Endothelial cell of umbilical vein (primary cell): ENCODE measurements at regions not wholly inside any gene's neighbourhood (a gene's known extent, or its start where the extent isn't known, plus 50 kb on each side); places are given as distances from the start of the nearest gene placed in this dataset.

Experiments
- BruUV-seq: library from RNA; stranded (reverse); fragments of 400-500 nt; replicated peaks from 2 replicates; lab custom pipeline; 2021; lab: Mats Ljungman, UMichigan
- CTCF ChIA-PET: fragments of 300-600, 350-600 bp; sonication (Branson Sonifier 250); formaldehyde crosslinking; loops from one replicate; lab custom pipeline; 2021; ENCODE audit warnings: antibody characterized with exemption, inconsistent platforms; lab: Charles Lee
- POLR2A ChIA-PET: fragments of 300-600, 350-600 bp; sonication (Branson Sonifier 250); formaldehyde crosslinking; loops from one replicate; lab custom pipeline; 2021; ENCODE audit warnings: antibody characterized with exemption, inconsistent platforms; lab: Charles Lee
- DNase-seq: peaks from one replicate; pipeline ENCODE4 v3.0.0-alpha.2; 2011; ENCODE audit warnings: low read depth, low spot score
- FAIRE-seq: peaks from 2 replicates; lab custom pipeline; 2011; peaks lifted over from hg19 to GRCh38; lab: Jason Lieb, UNC
- H2AFZ ChIP-seq: 2 replicates; pipeline ENCODE4 v1.6.0; 2012; ENCODE audit warnings: low read depth, low read length, control low read depth, inconsistent platforms
- H3K27ac ChIP-seq: 2 replicates; pipeline ENCODE4 v1.5.1; 2011; ENCODE audit warnings: low read depth, mild to moderate bottlenecking, control low read depth, low read length, moderate library complexity; ENCODE audit not compliant: insufficient read depth
- H3K27me3 ChIP-seq, 2 experiments: 2 replicates each; pipeline versions ENCODE4 v1.6.0 to v1.6.1; 2011; ENCODE audit warnings: low read length in 2 of 2, mixed read lengths in 1 of 2; ENCODE audit not compliant: control insufficient read depth in 2 of 2, insufficient read depth in 2 of 2
- H3K36me3 ChIP-seq, 2 experiments: 2 replicates in 1 of 2; 3 replicates in 1 of 2; pipeline ENCODE4 v1.5.1; 2011; ENCODE audit warnings: low read length in 2 of 2, mild to moderate bottlenecking in 1 of 2, moderate library complexity in 1 of 2; ENCODE audit not compliant: control insufficient read depth in 2 of 2, insufficient read depth in 2 of 2; ENCODE audit errors: extremely low read depth in 1 of 2
- H3K4me1 ChIP-seq: 3 replicates; pipeline ENCODE4 v1.5.1; 2011; ENCODE audit warnings: mild to moderate bottlenecking, low read length; ENCODE audit not compliant: control insufficient read depth, insufficient read depth; ENCODE audit errors: extremely low read depth
- H3K4me2 ChIP-seq: 2 replicates; pipeline ENCODE4 v1.6.1; 2011; ENCODE audit warnings: low read length, control low read depth, mixed read lengths; ENCODE audit not compliant: insufficient read depth
- H3K4me3 ChIP-seq, 3 experiments: fragments of 200-600 bp in 1 of 3; sonication (generic), shearing (Covaris generic) in 1 of 3; replicated peaks in 1 of 3; 2 replicates each; pipeline ENCODE4 v1.5.1; 2011 to 2016; ENCODE audit warnings: control low read depth in 3 of 3, low read length in 3 of 3, mild to moderate bottlenecking in 2 of 3, inconsistent platforms in 1 of 3, low read depth in 1 of 3, moderate library complexity in 1 of 3; ENCODE audit not compliant: insufficient read depth in 1 of 3
- H3K79me2 ChIP-seq: 2 replicates; pipeline ENCODE4 v1.6.0; 2012; ENCODE audit warnings: low read length, inconsistent platforms; ENCODE audit not compliant: control insufficient read depth, insufficient read depth
- H3K9ac ChIP-seq: replicated peaks from 2 replicates; pipeline ENCODE3; 2011; ENCODE audit warnings: low read length, control low read depth; ENCODE audit not compliant: insufficient read depth; ENCODE audit errors: extremely low read depth
- H3K9me1 ChIP-seq: replicated peaks from 3 replicates; pipeline ENCODE4 v1.6.0; 2011; ENCODE audit warnings: mild to moderate bottlenecking, low read length; ENCODE audit not compliant: control insufficient read depth, insufficient read depth; ENCODE audit errors: extremely low read depth
- H3K9me3 ChIP-seq: replicated peaks from 2 replicates; pipeline ENCODE4 v1.5.1; 2012; ENCODE audit warnings: low read length, inconsistent platforms; ENCODE audit not compliant: control insufficient read depth, insufficient read depth
- H4K20me1 ChIP-seq: replicated peaks from 2 replicates; pipeline ENCODE3; 2011; ENCODE audit warnings: mild to moderate bottlenecking, low read length; ENCODE audit not compliant: control insufficient read depth, insufficient read depth; ENCODE audit errors: extremely low read depth
- CTCF ChIP-seq, 2 donors: IDR thresholded peaks; 1 replicate in 1 of 2; 2 replicates in 1 of 2; pipeline ENCODE4 v1.5.1; 2011; ENCODE audit warnings: low read length in 2 of 2, mild to moderate bottlenecking in 2 of 2, moderate library complexity in 2 of 2, control low read depth in 1 of 2, inconsistent platforms in 1 of 2, low read depth in 1 of 2; ENCODE audit not compliant: insufficient read depth in 1 of 2; ENCODE audit errors: extremely low read depth in 1 of 2
- EZH2 ChIP-seq: IDR thresholded peaks from 2 replicates; pipeline ENCODE4 v1.6.1; 2012; ENCODE audit warnings: borderline replicate concordance, low read depth, mild to moderate bottlenecking, moderate library complexity, low read length, inconsistent platforms; ENCODE audit not compliant: severe bottlenecking
- FOS ChIP-seq: IDR thresholded peaks from 2 replicates; pipeline ENCODE4 v1.6.1; 2011; ENCODE audit warnings: mild to moderate bottlenecking, low read length, moderate library complexity, borderline replicate concordance; ENCODE audit not compliant: insufficient read depth
- GATA2 ChIP-seq: IDR thresholded peaks from 2 replicates; pipeline ENCODE4 v1.7.0; 2011; ENCODE audit warnings: low read depth, mild to moderate bottlenecking, moderate library complexity, mixed read lengths, low read length; ENCODE audit not compliant: insufficient read length, insufficient read depth
- JUN ChIP-seq: IDR thresholded peaks from 2 replicates; pipeline ENCODE4 v1.6.1; 2011; ENCODE audit warnings: borderline replicate concordance, low read depth; ENCODE audit not compliant: insufficient read length, insufficient read depth
- MAX ChIP-seq: IDR thresholded peaks from 2 replicates; pipeline ENCODE4 v1.6.1; 2011; ENCODE audit not compliant: insufficient read depth, insufficient read length
- MYC ChIP-seq: IDR thresholded peaks from one replicate; pipeline ENCODE4 v1.6.1; 2011; ENCODE audit warnings: mild to moderate bottlenecking, low read depth, low read length
- POLR2A ChIP-seq: IDR thresholded peaks from 2 replicates; pipeline ENCODE4 v1.6.1; 2012; ENCODE audit warnings: low read depth, mild to moderate bottlenecking, control low read depth, low read length
- POLR2AphosphoS5 ChIP-seq: IDR thresholded peaks from 2 replicates; pipeline ENCODE4 v1.6.1; 2012; ENCODE audit warnings: low read depth, mild to moderate bottlenecking, control low read depth, low read length, moderate library complexity; ENCODE audit not compliant: insufficient read depth
- dilution Hi-C: fragments of 300-500 bp; cut with MboI; formaldehyde crosslinking; loops from one replicate; pipeline ENCODE4 v1.15.0; 2019; ENCODE audit warnings: low sequenced_read_pairs; ENCODE audit not compliant: extremely low pct_ligation_motif_present
- intact Hi-C: fragments of 100-400 bp; cut with micrococcal nuclease; formaldehyde crosslinking; loops from one replicate; pipeline ENCODE4 v1.10.0; 2022

GRCh38 chr2:75342504-75343175 lies 143.3 kb upstream of the TACR1 start:
- no peak for TF ChIP-seq EZH2
- TF ChIP-seq MAX: no peak
- no peak for TF ChIP-seq MYC
- TF ChIP-seq POLR2AphosphoS5: no peak
- no peak for TF ChIP-seq JUN
- TF ChIP-seq GATA2: no peak
- TF ChIP-seq FOS: no peak
- TF ChIP-seq CTCF (IDR thresholded peaks at IDR 0.05; ENCODE audit: extremely low read depth in 1 of 2, insufficient read depth in 1 of 2, low read depth in 1 of 2, low read length in 2 of 2): no peak
- TF ChIP-seq POLR2A: no peak
- no peaks in the 10 kb centered on the region for H4K20me1 ChIP-seq
- H2AFZ ChIP-seq: no peak overlapping the region
- H3K79me2 ChIP-seq: no peaks in the 10 kb centered on the region
- ChIA-PET POLR2A (no interaction called here), CTCF (no interaction called here)
- BruUV-seq: no TSS peak
- intact Hi-C loops (no loop called here), dilution Hi-C loops (no loop called here)
- DNase-seq: no peak
- no peaks in the 10 kb centered on the region for H3K4me1 ChIP-seq
- H3K4me2 ChIP-seq: no peak overlapping the region
- no peak overlapping the region for H3K27ac ChIP-seq
- FAIRE-seq: no peak
- no peaks in the 10 kb centered on the region for H3K9me1 ChIP-seq
- no peak overlapping the region for H3K4me3 ChIP-seq
- H3K9ac ChIP-seq: no peak overlapping the region
- H3K36me3 ChIP-seq: no peaks in the 10 kb centered on the region
- H3K9me3 ChIP-seq: no peaks in the 10 kb centered on the region
- H3K27me3 ChIP-seq: no peaks in the 10 kb centered on the region
